HG03135 (cell line): ENCODE measurements at regions not wholly inside any gene's neighbourhood (a gene's known extent, or its start where the extent isn't known, plus 50 kb on each side); places are given as distances from the start of the nearest gene placed in this dataset.
"Not testable (repeated sequence)": the region's sequence is repeated elsewhere in the genome, so short reads cannot be mapped to it uniquely, and the experiment has no call there.

ENCODE experiments used
- ATAC-seq: cut with Tn5 transposase; IDR thresholded peaks from one replicate; pipeline ENCODE4 v1.9.1; 2021; ENCODE audit warnings: mild to moderate bottlenecking, moderate library complexity; ENCODE audit not compliant: unreplicated experiment

DNA sequence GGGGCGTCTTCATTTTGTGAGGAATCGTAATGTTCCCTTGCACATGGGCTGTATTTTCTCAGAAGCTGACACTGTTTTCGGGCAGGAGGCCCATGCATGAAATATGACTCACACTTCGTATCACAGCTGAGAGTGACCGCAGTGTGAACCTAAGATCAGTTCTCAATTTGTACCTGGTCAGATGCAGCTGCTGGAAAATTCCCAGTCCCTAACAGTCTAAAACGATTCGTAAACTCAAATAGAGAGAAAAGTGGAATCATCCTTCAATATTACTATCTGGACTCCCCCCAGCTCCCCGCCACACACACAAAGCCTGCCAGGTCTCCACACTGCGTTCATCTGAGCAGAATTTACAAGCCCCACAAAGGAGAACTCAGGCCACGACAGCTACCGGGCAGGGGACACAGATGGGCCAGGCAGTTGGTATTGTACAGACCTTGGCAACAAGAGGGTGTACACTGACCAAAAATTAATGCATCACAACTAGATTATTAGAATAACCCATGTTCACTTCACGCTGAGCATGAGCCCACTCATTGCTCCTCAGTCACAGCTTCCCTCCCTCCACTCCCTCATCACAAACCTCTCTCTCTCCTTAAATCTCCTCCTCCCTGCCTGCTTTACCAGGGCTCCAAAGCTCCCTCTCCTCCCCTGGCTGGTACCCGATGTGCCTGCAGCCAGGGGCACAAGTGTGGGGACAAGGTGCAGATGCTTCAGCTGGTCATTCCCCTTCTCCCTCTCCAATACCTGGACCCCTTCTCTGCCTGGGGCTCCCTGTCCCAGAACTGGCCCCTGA is 488.4 kb downstream of the PREX1 start:
- ATAC-seq = no peak

DNA sequence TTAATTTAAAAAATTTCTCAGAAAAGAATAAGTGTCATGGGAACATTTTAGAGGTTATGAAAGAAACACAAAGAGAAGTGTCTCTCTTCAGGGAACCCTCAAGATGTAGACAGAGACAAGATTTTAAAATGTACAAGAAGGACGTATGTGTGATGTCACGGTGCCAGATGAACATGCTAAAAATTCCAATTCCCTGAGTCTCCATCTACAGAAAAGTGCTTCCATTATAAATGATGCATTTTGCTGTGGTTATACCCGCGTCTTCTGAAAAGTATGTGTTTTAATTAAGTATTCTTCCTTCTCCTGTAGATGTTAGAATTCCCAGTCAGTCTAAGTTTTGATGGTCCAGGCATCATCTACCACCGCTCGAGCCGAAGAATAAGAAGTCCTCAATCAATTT is 489.1 kb downstream of the PREX1 start:
- no peak for ATAC-seq

DNA sequence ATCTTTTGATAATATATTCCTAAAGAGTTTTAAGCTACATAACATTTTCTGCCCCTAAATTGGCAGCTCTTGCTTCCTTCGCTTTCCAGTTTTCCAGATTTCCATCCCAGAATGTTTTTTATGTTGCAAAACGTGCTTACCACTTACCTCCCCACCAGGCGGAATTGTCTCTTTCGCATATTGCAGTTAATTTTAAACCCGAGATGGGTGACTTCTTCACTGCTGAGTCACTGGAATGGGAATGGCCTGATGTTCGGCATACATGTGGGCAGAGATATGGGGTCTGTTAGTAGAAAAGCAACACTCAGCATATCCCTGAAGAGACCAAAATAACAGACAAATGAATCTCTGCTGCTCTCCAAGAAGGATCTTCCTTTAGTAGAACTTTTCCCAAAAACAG is 491.2 kb downstream of the PREX1 start:
- ATAC-seq = no peak

DNA sequence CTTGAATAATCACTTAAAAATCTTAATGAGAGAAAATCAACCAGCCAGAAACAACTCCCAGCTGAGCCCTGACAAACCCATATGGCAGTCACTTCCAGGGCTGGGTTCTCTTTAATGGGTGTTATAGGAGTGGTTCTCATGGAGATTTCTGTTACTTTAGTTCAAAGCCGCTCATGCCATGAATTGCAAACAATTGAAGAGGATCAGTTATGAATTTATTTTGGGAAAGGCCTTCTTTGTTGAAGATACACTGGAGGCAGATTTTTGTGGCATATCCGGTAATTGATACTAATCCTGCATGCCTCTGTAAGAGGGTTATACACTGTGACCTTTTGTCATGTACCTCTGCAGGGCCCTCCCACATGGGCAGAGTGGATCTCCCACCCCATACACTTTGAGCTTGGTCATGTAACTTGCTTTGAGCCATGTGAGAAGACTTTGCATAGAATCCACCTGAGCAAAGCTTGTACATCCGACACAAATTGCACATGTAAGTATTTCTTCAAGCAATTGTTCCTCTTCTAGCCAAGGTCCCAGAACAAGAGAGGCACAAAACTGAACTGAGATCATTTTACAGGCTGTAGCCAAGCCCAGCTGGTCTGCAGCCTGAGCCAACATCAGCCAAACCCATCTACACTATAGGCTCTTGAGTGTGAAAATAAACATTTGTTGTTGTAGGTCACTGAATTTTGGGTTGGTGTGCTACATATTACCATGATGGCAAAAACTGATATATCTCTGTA is 492.3 kb downstream of the PREX1 start:
- no peak for ATAC-seq

DNA sequence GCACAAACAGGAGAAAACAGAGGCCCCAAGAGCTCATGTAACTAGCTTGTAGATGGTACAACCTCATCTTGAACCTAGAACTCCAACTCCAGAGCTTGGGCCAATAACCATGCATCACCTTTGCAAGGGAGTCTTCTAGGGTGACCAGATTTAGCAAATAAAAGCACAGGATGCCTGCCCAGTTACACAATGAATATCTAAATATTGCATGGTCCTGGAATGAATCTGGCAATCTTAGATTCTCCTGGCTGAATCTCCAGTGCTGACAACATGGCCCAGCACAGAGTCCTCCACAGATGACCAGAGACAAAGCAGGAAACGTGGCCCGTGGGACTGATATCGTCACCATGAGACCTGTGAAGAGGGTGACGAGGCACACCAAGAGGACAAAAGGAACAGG is 494.1 kb downstream of the PREX1 start:
- no peak for ATAC-seq

DNA sequence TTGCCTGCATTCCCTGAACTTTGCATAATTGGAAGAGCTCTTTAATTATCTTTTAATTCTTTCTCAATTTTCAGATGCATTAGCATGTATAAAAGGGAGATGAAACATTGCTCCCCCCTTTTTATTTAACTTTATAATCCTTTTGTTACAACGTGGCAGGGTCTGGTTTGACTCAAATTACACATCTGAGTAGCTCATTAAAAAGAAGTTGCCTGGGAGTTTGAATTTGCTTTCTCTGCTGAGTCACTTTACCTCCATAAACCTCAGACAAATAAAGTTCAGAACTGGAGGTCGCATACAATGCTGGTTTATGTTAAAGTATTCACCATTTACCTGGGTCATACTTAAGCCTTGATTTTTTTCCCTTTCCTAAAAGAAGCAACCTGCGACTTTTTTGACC is 495.2 kb downstream of the PREX1 start:
- ATAC-seq = no peak

DNA sequence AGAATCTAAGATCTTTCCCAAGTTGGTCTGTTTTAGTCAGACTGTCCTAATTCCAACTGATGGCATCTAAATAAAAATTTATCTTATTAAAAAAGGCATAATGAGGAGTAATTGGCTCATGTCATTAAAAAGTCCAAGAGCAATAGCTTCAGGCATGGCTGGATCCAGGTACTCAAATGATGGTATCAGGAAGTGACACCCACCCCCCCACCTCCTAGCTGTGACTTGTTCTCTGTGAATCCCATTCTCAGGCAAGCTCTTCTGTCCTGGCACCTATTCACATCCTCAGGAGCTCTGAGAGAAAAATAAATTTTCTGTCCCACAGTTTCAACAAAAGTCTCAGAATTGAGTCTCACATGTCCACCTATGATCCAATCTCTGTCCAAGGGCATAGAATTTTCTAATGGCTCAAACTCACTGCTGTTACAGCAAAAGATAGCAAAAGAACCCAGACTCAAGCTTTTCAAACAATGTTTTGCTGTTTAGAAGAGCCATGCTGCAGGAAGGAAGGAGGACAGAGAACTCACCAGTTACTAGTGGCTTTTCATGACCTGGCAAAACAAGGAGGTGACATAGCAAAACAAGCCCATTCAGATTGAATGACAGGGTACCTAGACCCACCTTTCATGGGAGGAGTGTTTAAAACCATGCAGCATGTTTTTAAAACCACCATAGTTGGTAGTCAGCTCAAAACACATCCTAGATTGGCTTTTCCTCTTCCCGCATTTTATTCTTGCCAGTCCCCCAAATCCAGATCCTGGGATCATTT is 496.1 kb downstream of the PREX1 start:
- ATAC-seq = no peak

DNA sequence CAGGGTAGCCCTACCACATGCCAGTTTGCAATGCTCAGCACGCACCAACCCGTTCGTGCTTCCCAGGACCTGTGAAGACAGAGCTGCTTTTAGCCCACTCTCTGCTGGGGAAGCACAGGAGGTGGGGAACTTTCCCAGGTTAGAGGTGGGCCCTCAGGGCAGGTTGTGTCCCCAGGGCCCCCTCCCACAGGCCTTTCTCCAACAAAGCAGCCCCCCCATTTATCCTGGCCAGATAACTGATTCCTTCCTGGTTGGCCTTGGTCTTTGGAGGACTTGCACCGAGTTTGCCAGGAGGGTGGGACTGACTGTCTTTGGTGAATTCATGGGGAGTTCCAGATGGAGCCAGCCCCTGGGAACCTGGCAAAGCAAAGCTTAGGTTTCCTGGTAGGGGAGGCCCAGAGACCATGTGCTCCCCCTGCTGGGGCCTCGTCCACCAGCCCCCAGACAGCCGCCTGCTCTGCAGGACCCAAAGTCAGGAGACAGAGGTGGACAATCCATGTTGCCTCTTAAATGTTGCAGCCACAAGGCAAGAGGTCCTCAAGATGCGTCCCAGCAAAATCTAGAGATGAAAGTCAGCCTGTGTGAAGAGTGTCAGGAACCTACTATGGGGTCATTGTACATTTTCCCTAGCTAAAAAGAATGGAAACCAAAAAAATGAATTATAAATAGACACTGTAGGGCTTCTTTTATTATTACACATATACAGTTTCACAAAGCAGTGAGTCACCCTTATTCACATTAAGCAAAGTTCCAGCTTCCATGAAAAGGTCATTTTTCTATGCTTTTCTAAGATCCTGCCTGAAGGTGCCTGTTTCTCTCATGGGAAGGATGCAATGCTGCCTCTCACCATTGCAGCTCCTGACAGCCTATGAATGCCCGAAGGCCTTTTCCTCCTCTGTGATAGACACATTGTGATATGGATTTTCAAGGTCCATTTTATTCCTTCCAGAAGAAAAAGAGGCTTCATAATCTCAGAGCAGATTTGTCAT is 497.8 kb downstream of the PREX1 start:
- ATAC-seq = no peak

DNA sequence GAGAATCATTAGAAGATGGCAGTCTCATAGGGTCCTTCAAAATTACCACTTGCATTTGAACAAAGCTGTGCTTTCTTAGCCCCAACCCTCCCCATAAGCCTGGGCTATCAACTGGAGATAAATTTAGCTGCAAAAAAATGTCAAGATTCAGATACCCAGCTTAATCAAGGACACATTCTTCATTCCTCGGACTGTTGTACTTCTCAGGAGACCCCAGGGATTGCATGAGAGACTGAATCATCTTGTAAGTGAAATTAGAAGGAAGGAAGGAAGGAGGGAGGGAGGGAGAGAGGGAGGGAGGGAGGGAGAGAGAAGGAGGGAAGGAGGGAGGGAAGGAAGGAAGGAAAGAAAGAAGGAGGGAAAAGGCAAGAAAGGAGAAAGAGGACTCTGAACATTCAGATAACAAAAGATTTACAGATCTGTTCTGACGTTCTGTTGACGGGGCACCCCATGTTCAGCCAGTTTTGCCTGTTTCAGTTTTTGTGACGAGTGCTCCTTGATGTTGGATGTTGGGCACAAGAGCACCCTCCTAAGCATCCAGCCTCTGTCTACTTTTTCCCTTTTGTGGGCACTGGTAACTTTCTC is 498.7 kb downstream of the PREX1 start:
- no peak for ATAC-seq

DNA sequence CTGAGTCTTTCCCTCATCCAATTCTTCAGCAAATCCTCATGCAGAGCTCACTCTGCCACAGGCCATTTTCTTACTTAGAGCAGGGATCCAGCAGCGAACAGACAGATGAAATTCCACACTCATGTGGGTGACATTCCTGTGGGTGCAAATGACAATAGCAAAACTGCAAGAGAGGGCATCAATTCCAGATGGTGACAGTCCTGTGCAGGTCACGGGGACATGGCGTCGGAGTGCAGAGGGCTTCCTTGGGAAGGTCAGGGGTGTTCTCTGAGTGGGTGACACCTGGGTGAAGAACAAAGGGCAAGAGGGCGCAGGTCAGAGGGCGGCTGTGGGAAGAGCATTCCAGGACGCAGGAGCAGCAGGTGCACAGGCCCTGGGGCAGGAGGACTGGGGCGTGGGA is 500.0 kb downstream of the PREX1 start:
- not testable (repeated sequence) for ATAC-seq

DNA sequence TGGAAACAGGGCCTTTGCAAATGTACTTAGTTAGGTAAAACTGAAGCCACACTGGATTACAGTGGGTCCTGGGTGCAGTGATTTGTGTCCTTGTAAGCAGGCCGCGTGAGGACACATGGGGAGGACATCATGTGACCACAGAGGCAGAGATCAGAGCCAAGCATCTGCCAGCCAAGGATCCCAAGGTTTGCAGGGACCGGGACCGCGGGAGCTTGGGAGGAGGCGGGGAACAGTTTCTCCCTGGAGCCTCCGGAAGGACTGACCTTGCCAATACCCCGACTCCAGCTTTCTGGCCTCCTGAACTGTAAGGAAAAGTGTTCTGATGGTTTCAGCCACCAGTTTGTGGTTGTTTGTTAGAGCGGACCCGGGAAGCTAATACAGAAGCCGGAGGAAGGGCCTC is 500.9 kb downstream of the PREX1 start:
- no peak for ATAC-seq

DNA sequence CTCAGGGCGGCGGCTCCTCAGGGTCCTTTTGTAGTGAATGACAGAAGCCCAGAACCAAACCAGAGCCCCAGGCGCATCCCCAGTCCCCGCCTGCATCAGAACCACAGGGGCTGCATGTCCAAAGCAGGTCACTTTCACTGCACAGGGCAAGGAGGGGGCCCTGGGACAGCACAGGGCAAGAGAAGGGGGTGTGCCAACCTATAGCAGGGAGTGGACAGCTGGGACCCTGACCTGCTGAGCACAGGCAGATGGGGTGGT is 501.4 kb downstream of the PREX1 start:
- no peak for ATAC-seq

DNA sequence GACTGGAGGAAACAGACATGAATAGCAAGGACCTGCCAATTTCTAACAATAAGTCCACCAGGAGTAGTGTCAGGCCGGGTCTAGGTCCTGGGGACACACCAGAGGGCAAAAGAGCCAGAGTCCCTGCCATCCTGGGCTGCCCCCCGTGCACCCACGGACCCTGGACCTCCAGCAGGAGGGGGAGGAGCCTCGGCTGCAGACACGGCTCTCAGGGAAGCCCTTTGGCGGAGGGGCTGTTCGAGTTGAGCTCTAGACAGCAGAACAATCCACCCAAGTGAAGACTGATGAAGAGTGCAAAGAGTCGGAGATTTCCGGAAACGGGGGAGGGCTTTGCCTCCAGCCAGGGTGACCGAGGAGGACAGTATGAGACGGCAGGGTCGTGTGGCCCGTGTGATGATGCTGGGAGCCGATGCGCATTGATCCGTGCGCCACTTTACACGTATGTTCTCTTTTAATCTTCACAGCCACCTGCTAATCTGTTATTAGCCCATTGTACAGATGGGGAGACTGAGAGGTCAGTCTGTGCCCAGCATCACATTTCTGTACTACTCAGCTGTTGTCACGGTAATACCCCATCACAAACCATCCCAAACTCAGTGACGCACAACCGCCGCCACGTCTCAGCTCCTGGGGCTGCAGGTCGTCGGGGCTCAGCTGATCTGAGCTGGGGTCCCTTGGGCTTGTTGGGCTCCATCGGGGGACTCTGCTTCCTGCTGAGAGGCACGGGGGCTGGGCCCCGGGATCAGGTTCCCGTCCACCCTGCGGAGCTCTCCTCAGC is 502.0 kb downstream of the PREX1 start:
- no peak for ATAC-seq

DNA sequence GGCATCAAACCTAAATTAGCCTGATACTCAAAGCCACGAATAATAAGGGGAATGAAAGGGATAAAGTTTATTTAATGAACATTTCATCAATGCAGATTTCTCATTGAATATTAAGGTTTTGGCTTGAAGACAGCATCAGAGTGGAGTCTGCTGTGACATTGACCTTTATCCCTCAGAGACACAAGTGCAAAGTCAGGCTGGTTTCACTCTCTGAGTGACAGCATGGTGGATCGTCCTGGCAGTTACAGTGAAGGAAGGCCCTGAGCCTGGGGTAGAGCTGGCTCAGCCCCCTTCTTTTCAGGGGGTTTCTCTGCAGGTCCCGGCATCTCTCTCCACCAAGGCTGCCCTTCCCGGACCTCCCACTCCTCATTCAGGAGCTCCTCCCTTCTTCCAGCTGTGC is 503.1 kb downstream of the PREX1 start:
- ATAC-seq = no peak

DNA sequence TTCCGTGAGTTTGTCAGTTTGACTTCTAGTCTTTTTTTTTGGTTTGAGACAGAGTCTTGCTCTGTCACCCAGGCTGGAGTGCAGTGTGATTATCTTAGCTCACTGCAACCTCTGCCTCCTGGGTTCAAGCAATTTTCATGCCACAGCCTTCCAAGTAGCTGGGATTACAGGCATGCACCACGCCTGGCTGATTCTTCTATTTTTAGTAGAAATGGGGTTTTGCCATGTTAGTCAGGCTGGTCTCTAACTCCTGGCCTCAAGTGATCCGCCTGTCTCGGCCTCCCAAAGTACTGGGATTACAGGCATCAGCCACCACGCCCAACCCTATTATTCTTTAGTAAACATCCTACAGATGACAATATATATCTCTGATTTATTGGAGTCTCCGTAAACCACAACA is 506.5 kb downstream of the PREX1 start:
- ATAC-seq = no peak

DNA sequence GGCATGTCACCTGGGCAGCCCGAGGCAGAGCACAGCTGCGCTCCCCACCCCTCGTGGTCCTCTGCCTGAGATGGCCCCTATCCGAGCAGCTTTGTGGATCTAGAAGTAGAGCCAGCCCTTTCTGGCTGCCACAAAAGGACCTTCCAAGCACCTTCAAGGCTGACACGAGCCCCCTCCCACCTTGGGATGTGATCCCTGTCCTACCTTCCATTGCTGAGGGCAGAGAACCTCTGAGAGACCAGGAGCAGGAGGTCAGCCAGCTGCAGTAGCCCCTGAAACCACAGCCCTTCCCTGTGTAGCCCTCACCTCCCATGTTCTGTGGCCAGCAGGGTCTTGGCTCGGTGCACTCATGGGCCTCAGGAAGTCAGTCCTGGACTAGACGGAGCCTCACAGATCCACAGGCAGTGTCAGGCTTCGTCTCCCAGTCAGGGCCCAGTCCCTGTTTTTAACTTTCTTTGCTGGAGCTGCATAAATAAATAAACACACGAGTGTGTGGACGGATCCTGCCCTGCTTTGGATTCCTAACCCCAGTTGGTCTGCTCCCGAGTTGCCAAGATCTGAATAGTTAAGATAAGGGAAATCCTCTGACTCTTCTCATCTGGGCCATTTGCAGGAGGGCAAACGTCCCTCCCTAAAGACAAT is 507.7 kb downstream of the PREX1 start:
- ATAC-seq = no peak

DNA sequence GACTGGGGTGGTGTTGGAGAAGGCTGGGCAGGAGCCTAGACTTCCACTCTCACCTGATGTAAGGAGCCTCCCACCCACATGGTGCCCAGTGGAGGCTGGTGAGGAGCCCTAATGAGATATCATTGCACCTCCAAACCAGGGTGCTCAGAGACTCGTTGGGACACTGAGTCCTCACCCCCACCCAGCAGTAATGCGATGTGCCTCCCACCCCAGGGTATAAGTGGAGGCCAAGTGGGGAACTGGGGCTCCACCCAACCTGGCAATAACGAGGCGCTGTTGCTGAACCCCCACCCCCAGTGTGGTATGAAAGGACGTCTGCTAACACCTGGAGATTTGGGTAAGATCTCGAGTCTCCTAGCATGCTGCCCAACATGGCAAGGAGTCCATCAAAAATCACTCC is 510.2 kb downstream of the PREX1 start:
- no peak for ATAC-seq

DNA sequence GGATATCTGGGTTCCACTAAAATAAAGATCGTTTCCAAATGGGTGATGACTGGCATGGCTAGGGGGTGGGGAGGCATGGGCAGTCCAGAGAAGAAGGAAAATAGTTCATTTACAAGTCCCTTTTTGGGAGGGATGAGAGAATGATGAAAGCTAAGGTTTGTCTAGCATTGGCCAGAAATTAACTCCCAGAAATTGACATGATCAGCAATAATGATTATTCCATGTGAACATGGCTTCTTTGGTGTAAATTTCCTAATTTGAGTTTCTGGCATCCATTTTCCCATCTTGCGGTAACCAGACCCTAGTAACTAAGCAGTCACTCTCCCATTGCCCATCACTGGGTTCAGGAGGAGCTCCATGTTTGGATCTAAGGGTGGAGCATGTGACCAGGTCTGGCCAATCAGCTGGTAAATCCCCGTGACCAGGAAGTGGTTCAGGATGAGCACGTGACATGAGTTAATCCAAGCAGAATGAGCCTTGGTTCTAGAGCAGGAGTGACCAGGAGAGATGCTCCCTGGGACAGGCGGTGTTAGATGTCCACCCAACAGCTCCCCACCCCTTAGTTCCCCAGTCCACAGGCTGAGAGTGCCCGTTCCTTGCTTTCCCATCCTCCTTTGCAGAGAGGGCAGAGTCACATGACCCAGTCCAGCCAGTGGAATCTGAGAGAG is 512.7 kb downstream of the PREX1 start:
- ATAC-seq = no peak

DNA sequence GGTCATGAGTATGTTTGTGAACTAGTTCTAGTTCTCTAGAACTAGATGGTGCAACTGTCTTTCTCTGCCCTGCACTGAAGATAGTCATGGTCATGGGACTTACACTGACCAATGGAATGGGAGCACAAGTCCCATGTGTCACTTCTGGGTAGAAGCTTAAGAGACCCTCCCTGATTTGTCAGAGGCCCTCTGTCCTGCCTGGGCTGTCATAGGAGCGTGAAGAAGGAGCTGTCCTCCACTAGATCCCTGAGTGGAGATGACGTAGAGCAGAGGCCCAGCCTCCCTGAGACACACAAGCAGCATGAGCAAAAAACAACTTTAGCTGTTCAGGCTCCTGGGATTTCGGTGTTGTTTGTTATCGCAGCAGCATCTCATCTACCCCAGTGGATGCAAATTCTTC is 514.5 kb downstream of the PREX1 start:
- ATAC-seq = no peak
